Activated CD4-positive, alpha-beta T cell treated with anti-CD3 and anti-CD28 coated beads for 36 hours (primary cell): ENCODE measurements at regions not wholly inside any gene's neighbourhood (a gene's known extent, or its start where the extent isn't known, plus 50 kb on each side); places are given as distances from the start of the nearest gene placed in this dataset.

Source experiments
- ATAC-seq: fragments of 200-7000 bp; cut with Tn5 transposase; one replicate; pipeline ENCODE4 v1.10.0; 2021; ENCODE audit warnings: mild to moderate bottlenecking, moderate library complexity
- CTCF ChIA-PET: fragments of 350-600 bp; sonication (Branson Sonifier 250); formaldehyde crosslinking; loops from one replicate; lab custom pipeline; 2021; ENCODE audit warnings: antibody characterized with exemption; lab: Charles Lee
- POLR2A ChIA-PET: fragments of 350-600 bp; sonication (Branson Sonifier 250); formaldehyde crosslinking; loops from one replicate; lab custom pipeline; 2021; ENCODE audit warnings: antibody characterized with exemption, inconsistent platforms; lab: Charles Lee
- DNase-seq: peaks from one replicate; pipeline ENCODE4 v3.0.0-alpha.2; 2020
- H3K27ac Mint-ChIP-seq: one replicate; pipeline ENCODE4 v1.8.0; 2021; ENCODE audit warnings: mixed read lengths
- H3K27me3 Mint-ChIP-seq: one replicate; pipeline ENCODE4 v1.8.0; 2021; ENCODE audit warnings: mixed read lengths
- H3K36me3 Mint-ChIP-seq: one replicate; pipeline ENCODE4 v1.8.0; 2021; ENCODE audit warnings: low read depth, mixed read lengths
- H3K4me1 Mint-ChIP-seq: one replicate; pipeline ENCODE4 v1.8.0; 2021; ENCODE audit warnings: mixed read lengths
- H3K4me3 Mint-ChIP-seq: one replicate; pipeline ENCODE4 v1.8.0; 2021; ENCODE audit warnings: mild to moderate bottlenecking, moderate library complexity, mixed read lengths
- H3K9me3 Mint-ChIP-seq: one replicate; pipeline ENCODE4 v1.8.0; 2021; ENCODE audit warnings: low read depth, mixed read lengths
- intact Hi-C, 2 experiments: fragments of 100-400 bp; cut with DNase I in 1 of 2; cut with micrococcal nuclease in 1 of 2; formaldehyde crosslinking; loops; one replicate each; pipeline versions ENCODE4 v1.14.2 to v1.15.1; 2022 to 2024; cut with DNase I, micrococcal nuclease

GRCh38 chr2:12333293-12333692, 383.4 kb upstream of the TRIB2 start:
- no peaks in the 10 kb centered on the region for H3K9me3 Mint-ChIP-seq
- CTCF ChIA-PET, result no interaction called here
- intact Hi-C loops, result no loop called here

GRCh38 chr2:12334412-12334966, 382.2 kb upstream of the TRIB2 start:
- peaks cover 12% of the 10 kb centered on the region for H3K4me1 Mint-ChIP-seq
- H3K27ac Mint-ChIP-seq, result no peak overlapping the region
- H3K9me3 Mint-ChIP-seq, result no peaks in the 10 kb centered on the region
- CTCF ChIA-PET, result interaction anchor here (0.7 to 0.8 kb wide), 2 partner anchors 21 to 126 kb away, joined by 3 read pairs; no protein-coding TSS in a partner anchor
- POLR2A ChIA-PET, result no interaction called here
- peaks cover 11% of the 10 kb centered on the region for H3K27me3 Mint-ChIP-seq
- DNase-seq, result no peak
- intact Hi-C loops, result no loop called here
- no peak overlapping the region for H3K4me3 Mint-ChIP-seq
- ATAC-seq, result no peak
- H3K36me3 Mint-ChIP-seq, result no peaks in the 10 kb centered on the region

More at GRCh38 chr2:12333293-12333692, 383.4 kb upstream of the TRIB2 start:
- H3K4me3 Mint-ChIP-seq, result no peak overlapping the region
- POLR2A ChIA-PET, result no interaction called here
- H3K27me3 Mint-ChIP-seq, result peaks cover 11% of the 10 kb centered on the region
- no peaks in the 10 kb centered on the region for H3K36me3 Mint-ChIP-seq
- no peak for ATAC-seq
- no peak overlapping the region for H3K27ac Mint-ChIP-seq
- H3K4me1 Mint-ChIP-seq, result peaks cover 12% of the 10 kb centered on the region
- no peak for DNase-seq

- POLR2A ChIA-PET, result no interaction called here
- Mint-ChIP-seq H3K4me3 (no peak overlapping the region), H3K27ac (no peak overlapping the region), H3K27me3 (peaks cover 11% of the 10 kb centered on the region), H3K9me3 (no peaks in the 10 kb centered on the region), H3K36me3 (no peaks in the 10 kb centered on the region), H3K4me1 (peaks cover 12% of the 10 kb centered on the region)
- ATAC-seq (no peak), DNase-seq (no peak)
- intact Hi-C loops, result no loop called here
- CTCF ChIA-PET, result interaction anchor here (0.7 kb wide), 1 partner anchor 126 kb away, joined by 3 read pairs; no protein-coding TSS in a partner anchor
Observed at GRCh38 chr2:12335131-12335530, 381.6 kb upstream of the TRIB2 start.

GRCh38 chr2:12335995-12336394, 380.7 kb upstream of the TRIB2 start:
- Mint-ChIP-seq H3K27me3 (peaks cover 11% of the 10 kb centered on the region), H3K9me3 (no peaks in the 10 kb centered on the region), H3K4me1 (peaks cover 12% of the 10 kb centered on the region), H3K27ac (no peak overlapping the region), H3K4me3 (no peak overlapping the region), H3K36me3 (no peaks in the 10 kb centered on the region)
- DNase-seq (no peak), ATAC-seq (no peak)
- intact Hi-C loops, result no loop called here
- CTCF ChIA-PET, result no interaction called here
- POLR2A ChIA-PET, result no interaction called here

- Mint-ChIP-seq H3K4me1 (peaks cover 9% of the 10 kb centered on the region), H3K27ac (no peak overlapping the region), H3K9me3 (no peaks in the 10 kb centered on the region), H3K36me3 (no peaks in the 10 kb centered on the region), H3K4me3 (no peak overlapping the region), H3K27me3 (peaks cover 6% of the 10 kb centered on the region)
- no peak for DNase-seq
- intact Hi-C loops, result no loop called here
- CTCF ChIA-PET, result interaction anchor here (1.0 to 1.5 kb wide), 2 partner anchors 10 to 13 kb away, joined by 5 to 6 read pairs; no protein-coding TSS in a partner anchor
- POLR2A ChIA-PET, result interaction anchor here (0.7 kb wide), 1 partner anchor 275 kb away, joined by 3 read pairs; no protein-coding TSS in a partner anchor
- no peak for ATAC-seq
Observed at GRCh38 chr2:12338946-12339697, 377.6 kb upstream of the TRIB2 start.

- Mint-ChIP-seq H3K36me3 (peaks cover 2% of the 10 kb centered on the region), H3K4me3 (no peak overlapping the region), H3K27me3 (no peaks in the 10 kb centered on the region), H3K4me1 (no peaks in the 10 kb centered on the region), H3K9me3 (no peaks in the 10 kb centered on the region), H3K27ac (no peak overlapping the region)
- CTCF ChIA-PET, result no interaction called here
- DNase-seq, result no peak
- no peak for ATAC-seq
- POLR2A ChIA-PET, result no interaction called here
- intact Hi-C loops, result no loop called here
Observed at GRCh38 chr2:12340164-12340563, 376.6 kb upstream of the TRIB2 start.

GRCh38 chr2:12341215-12341614, 375.5 kb upstream of the TRIB2 start:
- no peak for DNase-seq
- peaks cover 2% of the 10 kb centered on the region for H3K36me3 Mint-ChIP-seq
- no peak overlapping the region for H3K27ac Mint-ChIP-seq
- CTCF ChIA-PET, result no interaction called here
- ATAC-seq, result no peak
- H3K4me1 Mint-ChIP-seq, result no peaks in the 10 kb centered on the region
- intact Hi-C loops, result no loop called here
- POLR2A ChIA-PET, result interaction anchor here (0.6 kb wide), 1 partner anchor 444 kb away, joined by 4 read pairs; no protein-coding TSS in a partner anchor
- no peaks in the 10 kb centered on the region for H3K27me3 Mint-ChIP-seq
- no peaks in the 10 kb centered on the region for H3K9me3 Mint-ChIP-seq
- no peak overlapping the region for H3K4me3 Mint-ChIP-seq

GRCh38 chr2:12341920-12342319, 374.8 kb upstream of the TRIB2 start:
- Mint-ChIP-seq H3K36me3 (peaks cover 2% of the 10 kb centered on the region), H3K4me1 (no peaks in the 10 kb centered on the region), H3K27me3 (no peaks in the 10 kb centered on the region), H3K4me3 (no peak overlapping the region), H3K27ac (no peak overlapping the region), H3K9me3 (no peaks in the 10 kb centered on the region)
- ChIA-PET POLR2A (no interaction called here), CTCF (no interaction called here)
- DNase-seq (no peak), ATAC-seq (no peak)
- intact Hi-C loops, result no loop called here

GRCh38 chr2:12343141-12343540, 373.6 kb upstream of the TRIB2 start:
- Mint-ChIP-seq H3K36me3 (peaks cover 2% of the 10 kb centered on the region), H3K4me3 (no peak overlapping the region), H3K9me3 (no peaks in the 10 kb centered on the region), H3K27me3 (no peaks in the 10 kb centered on the region), H3K27ac (no peak overlapping the region), H3K4me1 (no peaks in the 10 kb centered on the region)
- ATAC-seq (no peak), DNase-seq (no peak)
- ChIA-PET POLR2A (no interaction called here), CTCF (interaction anchor here (0.6 kb wide), 1 partner anchor 1227 kb away, joined by 3 read pairs; no protein-coding TSS in a partner anchor)
- intact Hi-C loops, result no loop called here

- Mint-ChIP-seq H3K27ac (no peak overlapping the region), H3K27me3 (no peaks in the 10 kb centered on the region), H3K36me3 (peaks cover 2% of the 10 kb centered on the region), H3K9me3 (no peaks in the 10 kb centered on the region), H3K4me3 (no peak overlapping the region), H3K4me1 (no peaks in the 10 kb centered on the region)
- intact Hi-C loops, result no loop called here
- ATAC-seq (no peak), DNase-seq (no peak)
- ChIA-PET POLR2A (no interaction called here), CTCF (no interaction called here)
Observed at GRCh38 chr2:12347066-12347493, 369.7 kb upstream of the TRIB2 start.

- DNase-seq (no peak), ATAC-seq (no peak)
- Mint-ChIP-seq H3K36me3 (peaks cover 2% of the 10 kb centered on the region), H3K9me3 (no peaks in the 10 kb centered on the region), H3K27me3 (no peaks in the 10 kb centered on the region), H3K4me1 (no peaks in the 10 kb centered on the region), H3K4me3 (no peak overlapping the region), H3K27ac (no peak overlapping the region)
- CTCF ChIA-PET, result no interaction called here
- POLR2A ChIA-PET, result interaction anchor here (0.7 kb wide), 1 partner anchor 359 kb away, joined by 4 read pairs; no protein-coding TSS in a partner anchor
- intact Hi-C loops, result no loop called here
Observed at GRCh38 chr2:12348216-12348615, 368.5 kb upstream of the TRIB2 start.

- Mint-ChIP-seq H3K27ac (no peak overlapping the region), H3K27me3 (no peaks in the 10 kb centered on the region), H3K4me3 (no peak overlapping the region), H3K4me1 (no peaks in the 10 kb centered on the region), H3K36me3 (no peaks in the 10 kb centered on the region), H3K9me3 (no peaks in the 10 kb centered on the region)
- intact Hi-C loops, result no loop called here
- ChIA-PET POLR2A (interaction anchor here (0.6 kb wide), 1 partner anchor 79 kb away, joined by 4 read pairs; no protein-coding TSS in a partner anchor), CTCF (interaction anchor here (0.5 to 0.6 kb wide), 2 partner anchors 303 to 500 kb away, joined by 3 read pairs; no protein-coding TSS in a partner anchor)
- DNase-seq (no peak), ATAC-seq (no peak)
Observed at GRCh38 chr2:12350821-12351220, 365.9 kb upstream of the TRIB2 start.
